ENCODE measurements at regions not wholly inside any gene's neighbourhood (a gene's known extent, or its start where the extent isn't known, plus 50 kb on each side); places are given as distances from the start of the nearest gene placed in this dataset.

DNA sequence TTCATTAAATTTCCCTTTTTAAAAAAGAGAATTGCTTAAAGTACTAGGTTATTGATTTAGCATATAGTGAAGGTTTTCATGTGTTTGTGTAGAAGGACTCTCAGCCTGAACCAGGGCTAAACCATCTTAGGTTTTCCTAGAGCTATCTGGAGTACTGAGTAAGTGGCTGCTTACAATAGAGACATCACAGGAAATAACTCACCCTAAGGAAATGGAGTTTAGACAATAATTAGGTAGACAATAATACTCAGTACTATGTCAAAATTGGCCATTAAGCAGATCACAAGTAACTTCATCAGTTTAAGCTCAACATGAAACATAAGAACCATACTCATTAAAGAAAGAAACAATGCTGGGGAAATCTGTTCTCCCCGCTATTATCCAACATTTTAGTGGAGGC is 240.0 kb downstream of the RND3 start:
- no peak for TF ChIP-seq POLR2A (IDR thresholded peaks at IDR 0.05)
- TF ChIP-seq, protein P1, sequence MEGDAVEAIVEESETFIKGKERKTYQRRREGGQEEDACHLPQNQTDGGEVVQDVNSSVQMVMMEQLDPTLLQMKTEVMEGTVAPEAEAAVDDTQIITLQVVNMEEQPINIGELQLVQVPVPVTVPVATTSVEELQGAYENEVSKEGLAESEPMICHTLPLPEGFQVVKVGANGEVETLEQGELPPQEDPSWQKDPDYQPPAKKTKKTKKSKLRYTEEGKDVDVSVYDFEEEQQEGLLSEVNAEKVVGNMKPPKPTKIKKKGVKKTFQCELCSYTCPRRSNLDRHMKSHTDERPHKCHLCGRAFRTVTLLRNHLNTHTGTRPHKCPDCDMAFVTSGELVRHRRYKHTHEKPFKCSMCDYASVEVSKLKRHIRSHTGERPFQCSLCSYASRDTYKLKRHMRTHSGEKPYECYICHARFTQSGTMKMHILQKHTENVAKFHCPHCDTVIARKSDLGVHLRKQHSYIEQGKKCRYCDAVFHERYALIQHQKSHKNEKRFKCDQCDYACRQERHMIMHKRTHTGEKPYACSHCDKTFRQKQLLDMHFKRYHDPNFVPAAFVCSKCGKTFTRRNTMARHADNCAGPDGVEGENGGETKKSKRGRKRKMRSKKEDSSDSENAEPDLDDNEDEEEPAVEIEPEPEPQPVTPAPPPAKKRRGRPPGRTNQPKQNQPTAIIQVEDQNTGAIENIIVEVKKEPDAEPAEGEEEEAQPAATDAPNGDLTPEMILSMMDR (IDR thresholded peaks at IDR 0.05): no peak
- intact Hi-C loops (cut with DNase I; ENCODE audit: low total_unique reads): no loop called here
- WGBS, 2 donors: 89 to 93% methylated on average over 1 of the region's 1 CpG
- H3K4me3 ChIP-seq (ENCODE audit: low read depth, poor library complexity, severe bottlenecking): no peak overlapping the region
- no peak for DNase-seq (ENCODE audit: low spot score in 2 of 2)

DNA sequence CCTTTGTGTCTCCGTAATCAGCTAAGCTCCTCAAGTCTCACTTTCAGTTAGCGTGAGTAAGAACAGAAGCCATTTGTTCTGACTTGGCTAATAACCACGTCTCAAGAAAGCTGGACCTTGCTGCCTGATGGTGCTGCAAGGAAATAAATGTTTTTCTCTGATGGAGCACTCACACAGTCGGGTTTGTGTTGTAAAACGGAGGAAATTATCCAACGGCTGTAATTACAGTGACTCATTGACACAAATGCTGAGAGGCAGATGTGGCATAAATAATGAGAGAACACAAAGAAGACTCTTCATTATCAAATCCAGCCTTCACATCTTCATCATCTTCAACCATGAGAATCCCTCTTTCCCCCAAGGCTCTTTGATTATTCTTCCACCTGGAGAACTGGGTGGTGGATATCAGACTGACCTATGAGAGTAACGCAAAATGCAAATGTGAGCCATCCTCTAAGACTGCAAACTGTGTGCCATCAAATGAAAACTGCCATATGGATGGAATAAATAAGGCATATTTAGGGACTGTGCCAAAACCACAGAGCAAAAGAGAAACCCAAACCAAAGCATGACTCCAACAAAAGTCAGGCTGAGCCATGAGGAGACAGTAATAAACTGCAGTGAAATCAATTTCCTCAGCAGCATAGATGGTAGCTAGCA is 252.6 kb downstream of the RND3 start:
- peak in 1 of 2 donors; percentile 26 for DNase-seq (ENCODE audit: low spot score in 2 of 2)
- H3K4me3 ChIP-seq (ENCODE audit: low read depth, poor library complexity, severe bottlenecking): no peak overlapping the region
- 27 to 41% methylated on average over 7 of the region's 7 CpGs for WGBS, 2 donors
- intact Hi-C loops (cut with DNase I; ENCODE audit: low total_unique reads): no loop called here
- TF ChIP-seq, protein P1 (IDR thresholded peaks at IDR 0.05): no peak
- no peak for TF ChIP-seq POLR2A (IDR thresholded peaks at IDR 0.05)

DNA sequence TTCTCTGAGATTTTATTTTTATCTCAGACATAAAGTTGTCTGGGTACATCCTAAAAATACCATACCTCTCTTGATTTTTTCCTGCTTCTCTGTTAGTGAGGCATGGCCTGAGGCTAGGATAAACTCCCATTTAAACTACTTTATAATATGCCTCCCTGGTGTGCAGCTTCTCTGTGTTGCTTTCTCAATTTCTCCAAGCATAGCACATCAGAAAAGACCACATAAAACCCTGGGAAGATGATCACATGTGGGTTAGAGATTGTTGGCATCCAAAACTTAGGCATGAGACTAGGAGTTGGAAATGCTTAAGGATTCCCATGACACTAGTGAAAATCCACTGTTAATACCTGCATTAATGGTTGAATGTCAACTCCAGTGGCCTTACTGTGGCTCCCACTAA is 254.6 kb downstream of the RND3 start:
- no peak overlapping the region for H3K4me3 ChIP-seq (ENCODE audit: low read depth, poor library complexity, severe bottlenecking)
- intact Hi-C loops (cut with DNase I; ENCODE audit: low total_unique reads): no loop called here
- TF ChIP-seq POLR2A (IDR thresholded peaks at IDR 0.05): no peak
- TF ChIP-seq, protein P1 (IDR thresholded peaks at IDR 0.05): no peak
- DNase-seq (ENCODE audit: low spot score in 2 of 2): no peak

DNA sequence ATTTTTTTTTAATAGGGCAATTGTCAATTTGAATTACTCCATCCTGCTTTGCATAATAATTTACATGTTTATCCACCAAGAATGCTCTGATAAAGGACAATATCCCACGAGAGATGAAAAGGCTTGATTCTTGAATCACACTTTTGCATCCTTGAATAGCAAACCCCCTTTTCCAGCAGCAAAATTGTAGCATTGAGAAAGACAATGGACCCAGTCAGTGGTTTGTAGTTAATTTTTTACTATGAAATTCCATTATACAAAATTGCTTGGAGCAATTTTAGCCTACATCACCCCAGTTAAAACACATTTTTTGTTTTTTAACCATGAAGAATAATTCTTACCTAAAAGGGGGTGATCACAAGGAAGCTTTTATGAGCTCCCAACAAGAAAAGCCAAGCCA is 255.1 kb downstream of the RND3 start:
- no peak overlapping the region for H3K4me3 ChIP-seq (ENCODE audit: low read depth, poor library complexity, severe bottlenecking)
- WGBS, 2 donors: 87 to 93% methylated on average over 1 of the region's 1 CpG
- TF ChIP-seq, protein P1 (IDR thresholded peaks at IDR 0.05): no peak
- TF ChIP-seq POLR2A (IDR thresholded peaks at IDR 0.05): no peak
- intact Hi-C loops (cut with DNase I; ENCODE audit: low total_unique reads): no loop called here
- DNase-seq (ENCODE audit: low spot score in 2 of 2): no peak

GRCh38 chr2:150230616-150231015 is 256.9 kb downstream of the RND3 start:
- TF ChIP-seq, protein P1 (IDR thresholded peaks at IDR 0.05): no peak
- no peak for TF ChIP-seq POLR2A (IDR thresholded peaks at IDR 0.05)

GRCh38 chr2:150230004-150230403 is 257.5 kb downstream of the RND3 start:
- DNase-seq (ENCODE audit: low spot score in 2 of 2): no peak
- TF ChIP-seq, protein P1 (IDR thresholded peaks at IDR 0.05): no peak
- TF ChIP-seq POLR2A (IDR thresholded peaks at IDR 0.05): no peak
- intact Hi-C loops (cut with DNase I; ENCODE audit: low total_unique reads): no loop called here
- no peak overlapping the region for H3K4me3 ChIP-seq (ENCODE audit: low read depth, poor library complexity, severe bottlenecking)
- WGBS, 2 donors: 88 to 93% methylated on average over 1 of the region's 1 CpG

More at GRCh38 chr2:150230616-150231015, 256.9 kb downstream of the RND3 start:
- WGBS, 2 donors: 83 to 95% methylated on average over 1 of the region's 1 CpG
- intact Hi-C loops (cut with DNase I; ENCODE audit: low total_unique reads): no loop called here
- H3K4me3 ChIP-seq (ENCODE audit: low read depth, poor library complexity, severe bottlenecking): no peak overlapping the region
- DNase-seq (ENCODE audit: low spot score in 2 of 2): no peak

Data from lower leg skin (tissue), 4 donors.